Natural killer cell (primary cell): ENCODE measurements at regions not wholly inside any gene's neighbourhood (a gene's known extent, or its start where the extent isn't known, plus 50 kb on each side); places are given as distances from the start of the nearest gene placed in this dataset.

Source experiments
- ATAC-seq, 3 donors: fragments of 150-1000 bp in 2 of 3; fragments of 200-7000 bp in 1 of 3; cut with Tn5 transposase; 1 replicate in 1 of 3; 2 replicates in 2 of 3; pipeline ENCODE4 v1.10.0; 2021; ENCODE audit warnings: mild to moderate bottlenecking in 2 of 3, moderate library complexity in 2 of 3
- DNase-seq, 2 donors: peaks; one replicate each; pipeline versions ENCODE4 v3.0.0 to v3.0.0-alpha.2; 2013 to 2021; ENCODE audit warnings: mixed read lengths in 1 of 2
- H3K27ac ChIP-seq: one replicate; pipeline ENCODE4 v1.5.1; 2013; ENCODE audit warnings: mild to moderate bottlenecking, low read length
- H3K27me3 ChIP-seq: one replicate; pipeline ENCODE4 v1.6.1; 2013; ENCODE audit warnings: low read length; ENCODE audit not compliant: control insufficient read depth, insufficient read depth
- H3K36me3 ChIP-seq: one replicate; pipeline ENCODE4 v1.6.1; 2013; ENCODE audit warnings: low read length; ENCODE audit not compliant: control insufficient read depth, insufficient read depth
- H3K4me1 ChIP-seq: one replicate; pipeline ENCODE4 v1.6.1; 2013; ENCODE audit warnings: low read length; ENCODE audit not compliant: control insufficient read depth, insufficient read depth
- H3K4me3 ChIP-seq: one replicate; pipeline ENCODE4 v1.5.1; 2013; ENCODE audit warnings: low read length
- H3K9me3 ChIP-seq: one replicate; pipeline ENCODE4 v1.6.1; 2013; ENCODE audit warnings: low read length; ENCODE audit not compliant: control insufficient read depth, insufficient read depth
- H3K27ac Mint-ChIP-seq, 2 donors: one replicate each; pipeline ENCODE4 v1.8.0; 2022; ENCODE audit warnings: mild to moderate bottlenecking in 2 of 2, mixed read lengths in 2 of 2, moderate library complexity in 1 of 2
- H3K27me3 Mint-ChIP-seq, 2 donors: one replicate each; pipeline ENCODE4 v1.8.0; 2022; ENCODE audit warnings: low read depth in 2 of 2, mixed read lengths in 2 of 2
- H3K36me3 Mint-ChIP-seq: one replicate; pipeline ENCODE4 v1.8.0; 2022; ENCODE audit warnings: mixed read lengths
- H3K4me1 Mint-ChIP-seq, 2 donors: one replicate each; pipeline ENCODE4 v1.8.0; 2022; ENCODE audit warnings: mixed read lengths in 2 of 2
- H3K4me3 Mint-ChIP-seq: one replicate; pipeline ENCODE4 v1.8.0; 2022; ENCODE audit warnings: mild to moderate bottlenecking, moderate library complexity, mixed read lengths
- H3K9me3 Mint-ChIP-seq, 2 donors: one replicate each; pipeline ENCODE4 v1.8.0; 2022; ENCODE audit warnings: mixed read lengths in 2 of 2
- WGBS: methylation state at CpG from one replicate; pipeline ENCODE4 v1.1.7; 2013; ENCODE audit warnings: missing lambda C conversion rate; ENCODE audit not compliant: insufficient coverage; 5-methylcytosine and 5-hydroxymethylcytosine counted together
- intact Hi-C: fragments of 100-400 bp; cut with micrococcal nuclease; formaldehyde crosslinking; loops from one replicate; pipeline ENCODE4 v1.14.2; 2022
- TF ChIP-seq, protein P1 (sequence below): fragments of 200-600 bp; IDR thresholded peaks from one replicate; pipeline ENCODE4 v1.8.0; 2022; ENCODE audit warnings: antibody characterized with exemption

- 86% methylated on average over 3 of the region's 3 CpGs for WGBS
- no peak overlapping the region for H3K4me3 Mint-ChIP-seq
- H3K27ac ChIP-seq, result no peak overlapping the region
- H3K36me3 Mint-ChIP-seq, result no peaks in the 10 kb centered on the region
- no peaks in the 10 kb centered on the region for H3K27me3 Mint-ChIP-seq
- H3K27ac Mint-ChIP-seq, result no peak overlapping the region
- DNase-seq (no peak), ATAC-seq (no peak)
- no peak overlapping the region for H3K4me3 ChIP-seq
- H3K9me3 ChIP-seq, result peaks cover 8% of the 10 kb centered on the region
- peaks cover 13 to 20% of the 10 kb centered on the region in 2 donors for H3K9me3 Mint-ChIP-seq
- no peaks in the 10 kb centered on the region for H3K4me1 Mint-ChIP-seq
- intact Hi-C loops, result no loop called here
- H3K36me3 ChIP-seq, result no peaks in the 10 kb centered on the region
- H3K4me1 ChIP-seq, result no peaks in the 10 kb centered on the region
- TF ChIP-seq, protein P1, sequence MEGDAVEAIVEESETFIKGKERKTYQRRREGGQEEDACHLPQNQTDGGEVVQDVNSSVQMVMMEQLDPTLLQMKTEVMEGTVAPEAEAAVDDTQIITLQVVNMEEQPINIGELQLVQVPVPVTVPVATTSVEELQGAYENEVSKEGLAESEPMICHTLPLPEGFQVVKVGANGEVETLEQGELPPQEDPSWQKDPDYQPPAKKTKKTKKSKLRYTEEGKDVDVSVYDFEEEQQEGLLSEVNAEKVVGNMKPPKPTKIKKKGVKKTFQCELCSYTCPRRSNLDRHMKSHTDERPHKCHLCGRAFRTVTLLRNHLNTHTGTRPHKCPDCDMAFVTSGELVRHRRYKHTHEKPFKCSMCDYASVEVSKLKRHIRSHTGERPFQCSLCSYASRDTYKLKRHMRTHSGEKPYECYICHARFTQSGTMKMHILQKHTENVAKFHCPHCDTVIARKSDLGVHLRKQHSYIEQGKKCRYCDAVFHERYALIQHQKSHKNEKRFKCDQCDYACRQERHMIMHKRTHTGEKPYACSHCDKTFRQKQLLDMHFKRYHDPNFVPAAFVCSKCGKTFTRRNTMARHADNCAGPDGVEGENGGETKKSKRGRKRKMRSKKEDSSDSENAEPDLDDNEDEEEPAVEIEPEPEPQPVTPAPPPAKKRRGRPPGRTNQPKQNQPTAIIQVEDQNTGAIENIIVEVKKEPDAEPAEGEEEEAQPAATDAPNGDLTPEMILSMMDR, result no peak
- H3K27me3 ChIP-seq, result no peaks in the 10 kb centered on the region
These were observed 318.6 kb upstream of the NT5C1B start for GRCh38 chr2:18907937-18908336.

GRCh38 chr2:18907508-18907907 lies 318.1 kb upstream of the NT5C1B start:
- no peaks in the 10 kb centered on the region for H3K36me3 ChIP-seq
- TF ChIP-seq, protein P1, result no peak
- H3K4me1 ChIP-seq, result no peaks in the 10 kb centered on the region
- Mint-ChIP-seq H3K9me3 (peaks cover 16 to 20% of the 10 kb centered on the region in 2 donors), H3K4me3 (no peak overlapping the region), H3K4me1 (no peaks in the 10 kb centered on the region), H3K36me3 (no peaks in the 10 kb centered on the region), H3K27me3 (no peaks in the 10 kb centered on the region), H3K27ac (no peak overlapping the region)
- intact Hi-C loops, result no loop called here
- no peak overlapping the region for H3K4me3 ChIP-seq
- DNase-seq (no peak), ATAC-seq (no peak)
- WGBS, result 48% methylated on average over 2 of the region's 2 CpGs
- H3K27me3 ChIP-seq, result no peaks in the 10 kb centered on the region
- peaks cover 8% of the 10 kb centered on the region for H3K9me3 ChIP-seq
- H3K27ac ChIP-seq, result no peak overlapping the region

GRCh38 chr2:18903750-18904149 lies 314.4 kb upstream of the NT5C1B start:
- peaks cover 14 to 16% of the 10 kb centered on the region in 2 donors for H3K9me3 Mint-ChIP-seq
- H3K4me1 ChIP-seq, result no peaks in the 10 kb centered on the region
- H3K4me1 Mint-ChIP-seq, result no peaks in the 10 kb centered on the region
- H3K4me3 ChIP-seq, result no peak overlapping the region
- no peak overlapping the region for H3K27ac Mint-ChIP-seq
- no peak overlapping the region for H3K27ac ChIP-seq
- no peaks in the 10 kb centered on the region for H3K27me3 ChIP-seq
- DNase-seq (no peak), ATAC-seq (no peak)
- peaks cover 8% of the 10 kb centered on the region for H3K9me3 ChIP-seq
- no peaks in the 10 kb centered on the region for H3K36me3 Mint-ChIP-seq
- intact Hi-C loops, result no loop called here
- H3K36me3 ChIP-seq, result no peaks in the 10 kb centered on the region
- TF ChIP-seq, protein P1, result no peak
- no peak overlapping the region for H3K4me3 Mint-ChIP-seq
- WGBS, result 54% methylated on average over 3 of the region's 3 CpGs
- H3K27me3 Mint-ChIP-seq, result no peaks in the 10 kb centered on the region

- H3K9me3 Mint-ChIP-seq, result peaks cover 6 to 11% of the 10 kb centered on the region in 2 donors
- no peak overlapping the region for H3K4me3 ChIP-seq
- no peaks in the 10 kb centered on the region for H3K4me1 ChIP-seq
- 82% methylated on average over 3 of the region's 3 CpGs for WGBS
- H3K9me3 ChIP-seq, result peaks cover 3% of the 10 kb centered on the region
- H3K36me3 Mint-ChIP-seq, result peaks cover 7% of the 10 kb centered on the region
- no peak for DNase-seq
- H3K27ac Mint-ChIP-seq, result no peak overlapping the region
- no peaks in the 10 kb centered on the region for H3K36me3 ChIP-seq
- no peaks in the 10 kb centered on the region for H3K27me3 ChIP-seq
- no peaks in the 10 kb centered on the region for H3K4me1 Mint-ChIP-seq
- no peak overlapping the region for H3K27ac ChIP-seq
- intact Hi-C loops, result no loop called here
- TF ChIP-seq, protein P1, result no peak
- ATAC-seq, result no peak
- no peak overlapping the region for H3K4me3 Mint-ChIP-seq
- H3K27me3 Mint-ChIP-seq, result no peaks in the 10 kb centered on the region
These were observed 311.9 kb upstream of the NT5C1B start for GRCh38 chr2:18901242-18901641.
